HCT116 (cell line): ENCODE measurements at regions not wholly inside any gene's neighbourhood (a gene's known extent, or its start where the extent isn't known, plus 50 kb on each side); places are given as distances from the start of the nearest gene placed in this dataset.

ENCODE experiments used
- ATAC-seq: fragments of 200-7000 bp; cut with Tn5 transposase; 2 replicates; pipeline ENCODE4 v1.9.1; 2020; ENCODE audit warnings: mild to moderate bottlenecking, moderate library complexity
- BruUV-seq: library from RNA; stranded (reverse); fragments of 400-500 nt; replicated peaks from 2 replicates; lab custom pipeline; 2021; lab: Mats Ljungman, UMichigan
- CTCF ChIA-PET: fragments of 300-600 bp; sonication (Branson Sonifier 250); formaldehyde crosslinking; loops from one replicate; lab custom pipeline; 2021; ENCODE audit warnings: antibody characterized with exemption; lab: Charles Lee
- POLR2A ChIA-PET: fragments of 300-600, 350-600 bp; sonication (Branson Sonifier 250); formaldehyde crosslinking; loops from one replicate; lab custom pipeline; 2021; ENCODE audit warnings: antibody characterized with exemption; lab: Charles Lee
- RAD21 ChIA-PET, 2 experiments: fragments of 300-600 bp; sonication (Branson Sonifier 250); formaldehyde crosslinking; loops; one replicate each; lab custom pipeline; 2023; ENCODE audit warnings: low total read pairs in 2 of 2; ENCODE audit not compliant: uncharacterized antibody in 2 of 2, unreplicated experiment in 2 of 2, low non-redundant PET in 1 of 2; lab: Charles Lee
- DNase-seq: peaks from one replicate; pipeline ENCODE4 v3.0.0-alpha.2; 2010; ENCODE audit warnings: low read depth, low spot score
- H2AFZ ChIP-seq: fragments of 200-600 bp; shearing (Covaris generic), sonication (generic); 2 replicates; pipeline ENCODE4 v1.6.1; 2017; ENCODE audit warnings: low read depth, mixed run types, mixed read lengths, antibody characterized with exemption, low read length; ENCODE audit not compliant: poor library complexity, severe bottlenecking
- H3K27ac ChIP-seq: 2 replicates; pipeline ENCODE4 v1.5.1; 2012; ENCODE audit warnings: low read depth, low read length
- H3K27me3 ChIP-seq: fragments of 200-600 bp; sonication (generic); 2 replicates; pipeline ENCODE4 v1.6.1; 2016; ENCODE audit warnings: mixed run types, low read length, mixed read lengths; ENCODE audit not compliant: insufficient read depth
- H3K36me3 ChIP-seq, 2 experiments: fragments of 200-500 bp in 1 of 2; fragments of 200-600 bp in 1 of 2; sonication (Bioruptor generic) in 1 of 2; sonication (generic) in 1 of 2; 2 replicates each; pipeline versions ENCODE4 v1.5.1 to v1.6.1; 2014 to 2016; ENCODE audit warnings: low read length in 2 of 2, inconsistent platforms in 1 of 2, mixed read lengths in 1 of 2, mixed run types in 1 of 2; ENCODE audit not compliant: insufficient read depth in 2 of 2, control insufficient read depth in 1 of 2
- H3K4me1 ChIP-seq, 2 experiments: fragments of 200-600 bp in 1 of 2; sonication (generic) in 1 of 2; 2 replicates each; pipeline versions ENCODE4 v1.5.1 to v1.6.1; 2012 to 2017; ENCODE audit warnings: low read length in 2 of 2, inconsistent platforms in 1 of 2, mild to moderate bottlenecking in 1 of 2, mixed read lengths in 1 of 2, mixed run types in 1 of 2, moderate library complexity in 1 of 2; ENCODE audit not compliant: insufficient read depth in 2 of 2, control insufficient read depth in 1 of 2
- H3K4me2 ChIP-seq: fragments of 200-600 bp; sonication (generic); 2 replicates; pipeline ENCODE4 v1.6.1; 2017; ENCODE audit warnings: mixed run types, low read length, mixed read lengths
- H3K4me3 ChIP-seq, 2 experiments: fragments of 200-600 bp in 1 of 2; sonication (generic) in 1 of 2; replicated peaks in 1 of 2; 2 replicates each; pipeline ENCODE4 v1.5.1; 2011 to 2016; ENCODE audit warnings: low read length in 2 of 2, control low read depth in 1 of 2, low read depth in 1 of 2, mild to moderate bottlenecking in 1 of 2, mixed read lengths in 1 of 2, mixed run types in 1 of 2
- H3K79me2 ChIP-seq: fragments of 200-600 bp; sonication (generic); 2 replicates; pipeline ENCODE4 v1.6.1; 2017; ENCODE audit warnings: mild to moderate bottlenecking, mixed run types, low read length, moderate library complexity, mixed read lengths; ENCODE audit not compliant: insufficient read depth
- H3K9ac ChIP-seq: fragments of 200-600 bp; sonication (generic); 2 replicates; pipeline ENCODE4 v1.6.1; 2016; ENCODE audit warnings: low read length, mixed read lengths
- H3K9me2 ChIP-seq: fragments of 200-600 bp; sonication (generic), shearing (Covaris generic); 2 replicates; pipeline ENCODE4 v1.6.1; 2017; ENCODE audit warnings: mixed run types, mild to moderate bottlenecking, moderate library complexity; ENCODE audit not compliant: insufficient read depth
- H3K9me3 ChIP-seq, 2 experiments: fragments of 200-500 bp in 1 of 2; fragments of 200-600 bp in 1 of 2; sonication (Bioruptor generic) in 1 of 2; sonication (generic) in 1 of 2; 2 replicates each; pipeline ENCODE4 v1.6.1; 2014 to 2017; ENCODE audit warnings: low read length in 2 of 2, mixed read lengths in 2 of 2, inconsistent platforms in 1 of 2, low read depth in 1 of 2, mild to moderate bottlenecking in 1 of 2, mixed run types in 1 of 2, moderate library complexity in 1 of 2; ENCODE audit not compliant: control insufficient read depth in 1 of 2, insufficient read depth in 1 of 2
- H4K20me1 ChIP-seq: fragments of 200-600 bp; sonication (generic), shearing (Covaris generic); 2 replicates; pipeline ENCODE4 v1.6.1; 2017; ENCODE audit warnings: mixed run types, mild to moderate bottlenecking, moderate library complexity; ENCODE audit not compliant: insufficient read depth
- CEBPB ChIP-seq: IDR thresholded peaks from 2 replicates; pipeline ENCODE4 v1.6.1; 2012; ENCODE audit warnings: low read depth
- EGR1 ChIP-seq: IDR thresholded peaks from 2 replicates; pipeline ENCODE4 v1.6.1; 2012; ENCODE audit warnings: low read depth
- FOSL1 ChIP-seq: IDR thresholded peaks from 2 replicates; pipeline ENCODE4 v1.6.1; 2012; ENCODE audit warnings: low read depth
- JUND ChIP-seq: IDR thresholded peaks from 2 replicates; pipeline ENCODE4 v1.6.1; 2012
- POLR2A ChIP-seq: IDR thresholded peaks from 2 replicates; pipeline ENCODE4 v1.7.0; 2011; ENCODE audit warnings: borderline replicate concordance; ENCODE audit not compliant: insufficient read depth, insufficient read length; ENCODE audit errors: extremely low read depth
- SIN3A ChIP-seq: IDR thresholded peaks from 2 replicates; pipeline ENCODE4 v1.6.1; 2012; ENCODE audit warnings: low read depth
- SP1 ChIP-seq: IDR thresholded peaks from 2 replicates; pipeline ENCODE4 v1.6.1; 2012; ENCODE audit warnings: low read depth
- TCF7L2 ChIP-seq: IDR thresholded peaks from 2 replicates; pipeline ENCODE4 v1.7.0; 2011; ENCODE audit warnings: borderline replicate concordance, inconsistent platforms; ENCODE audit not compliant: insufficient read depth, insufficient read length; ENCODE audit errors: extremely low read depth
- intact Hi-C: fragments of 100-400 bp; cut with micrococcal nuclease; formaldehyde crosslinking; loops from 2 replicates; pipeline ENCODE4 v1.10.0; 2022
- TF ChIP-seq, protein P1 (sequence below): IDR thresholded peaks from 2 replicates; pipeline ENCODE4 v1.6.1; 2012
- TF ChIP-seq, protein P2 (sequence below): IDR thresholded peaks from 2 replicates; pipeline ENCODE4 v1.6.1; 2012
- TF ChIP-seq, protein P3 (sequence below): IDR thresholded peaks from 2 replicates; pipeline ENCODE4 v1.6.1; 2012; ENCODE audit warnings: low read depth

- H3K27me3 ChIP-seq, result no peaks in the 10 kb centered on the region
- H3K9ac ChIP-seq, result no peak overlapping the region
- H3K79me2 ChIP-seq, result no peaks in the 10 kb centered on the region
- H3K9me3 ChIP-seq, result peaks cover 0 to 11% of the 10 kb centered on the region in 2 experiments; a peak in 1 of 4 replicates
- CTCF ChIA-PET, result no interaction called here
- no peaks in the 10 kb centered on the region for H3K9me2 ChIP-seq
- DNase-seq, result no peak
- no peak overlapping the region for H3K27ac ChIP-seq
- intact Hi-C loops, result no loop called here
- no peak overlapping the region for H3K4me3 ChIP-seq
- no TSS peak for BruUV-seq
- H4K20me1 ChIP-seq, result no peaks in the 10 kb centered on the region
- RAD21 ChIA-PET, result no interaction called here
- H2AFZ ChIP-seq, result no peak overlapping the region
- H3K4me1 ChIP-seq, result no peaks in the 10 kb centered on the region
- TF ChIP-seq SIN3A, result no peak
- no peak for TF ChIP-seq CEBPB
- TF ChIP-seq, protein P1, sequence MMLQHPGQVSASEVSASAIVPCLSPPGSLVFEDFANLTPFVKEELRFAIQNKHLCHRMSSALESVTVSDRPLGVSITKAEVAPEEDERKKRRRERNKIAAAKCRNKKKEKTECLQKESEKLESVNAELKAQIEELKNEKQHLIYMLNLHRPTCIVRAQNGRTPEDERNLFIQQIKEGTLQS, result no peak
- TF ChIP-seq, protein P2, sequence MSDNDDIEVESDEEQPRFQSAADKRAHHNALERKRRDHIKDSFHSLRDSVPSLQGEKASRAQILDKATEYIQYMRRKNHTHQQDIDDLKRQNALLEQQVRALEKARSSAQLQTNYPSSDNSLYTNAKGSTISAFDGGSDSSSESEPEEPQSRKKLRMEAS, result no peak
- TF ChIP-seq, protein P3, sequence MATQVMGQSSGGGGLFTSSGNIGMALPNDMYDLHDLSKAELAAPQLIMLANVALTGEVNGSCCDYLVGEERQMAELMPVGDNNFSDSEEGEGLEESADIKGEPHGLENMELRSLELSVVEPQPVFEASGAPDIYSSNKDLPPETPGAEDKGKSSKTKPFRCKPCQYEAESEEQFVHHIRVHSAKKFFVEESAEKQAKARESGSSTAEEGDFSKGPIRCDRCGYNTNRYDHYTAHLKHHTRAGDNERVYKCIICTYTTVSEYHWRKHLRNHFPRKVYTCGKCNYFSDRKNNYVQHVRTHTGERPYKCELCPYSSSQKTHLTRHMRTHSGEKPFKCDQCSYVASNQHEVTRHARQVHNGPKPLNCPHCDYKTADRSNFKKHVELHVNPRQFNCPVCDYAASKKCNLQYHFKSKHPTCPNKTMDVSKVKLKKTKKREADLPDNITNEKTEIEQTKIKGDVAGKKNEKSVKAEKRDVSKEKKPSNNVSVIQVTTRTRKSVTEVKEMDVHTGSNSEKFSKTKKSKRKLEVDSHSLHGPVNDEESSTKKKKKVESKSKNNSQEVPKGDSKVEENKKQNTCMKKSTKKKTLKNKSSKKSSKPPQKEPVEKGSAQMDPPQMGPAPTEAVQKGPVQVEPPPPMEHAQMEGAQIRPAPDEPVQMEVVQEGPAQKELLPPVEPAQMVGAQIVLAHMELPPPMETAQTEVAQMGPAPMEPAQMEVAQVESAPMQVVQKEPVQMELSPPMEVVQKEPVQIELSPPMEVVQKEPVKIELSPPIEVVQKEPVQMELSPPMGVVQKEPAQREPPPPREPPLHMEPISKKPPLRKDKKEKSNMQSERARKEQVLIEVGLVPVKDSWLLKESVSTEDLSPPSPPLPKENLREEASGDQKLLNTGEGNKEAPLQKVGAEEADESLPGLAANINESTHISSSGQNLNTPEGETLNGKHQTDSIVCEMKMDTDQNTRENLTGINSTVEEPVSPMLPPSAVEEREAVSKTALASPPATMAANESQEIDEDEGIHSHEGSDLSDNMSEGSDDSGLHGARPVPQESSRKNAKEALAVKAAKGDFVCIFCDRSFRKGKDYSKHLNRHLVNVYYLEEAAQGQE, result no peak
- TF ChIP-seq FOSL1, result no peak
- TF ChIP-seq JUND, result no peak
- no peak for TF ChIP-seq SP1
- TF ChIP-seq POLR2A, result no peak
- no peak for TF ChIP-seq TCF7L2
- no peak for TF ChIP-seq EGR1
- POLR2A ChIA-PET, result no interaction called here
- no peaks in the 10 kb centered on the region for H3K36me3 ChIP-seq
- no peak for ATAC-seq
- H3K4me2 ChIP-seq, result no peak overlapping the region
These were observed 1142.2 kb downstream of the ADGRL3 start for GRCh38 chr4:62342346-62342745.
